HG03025 (cell line): ENCODE measurements at regions not wholly inside any gene's neighbourhood (a gene's known extent, or its start where the extent isn't known, plus 50 kb on each side); places are given as distances from the start of the nearest gene placed in this dataset.
"Not testable (repeated sequence)": the region's sequence is repeated elsewhere in the genome, so short reads cannot be mapped to it uniquely, and the experiment has no call there.

Source experiments
- ATAC-seq: cut with Tn5 transposase; IDR thresholded peaks from one replicate; pipeline ENCODE4 v1.9.1; 2021; ENCODE audit warnings: mild to moderate bottlenecking, moderate library complexity; ENCODE audit not compliant: unreplicated experiment, low FRiP score

DNA sequence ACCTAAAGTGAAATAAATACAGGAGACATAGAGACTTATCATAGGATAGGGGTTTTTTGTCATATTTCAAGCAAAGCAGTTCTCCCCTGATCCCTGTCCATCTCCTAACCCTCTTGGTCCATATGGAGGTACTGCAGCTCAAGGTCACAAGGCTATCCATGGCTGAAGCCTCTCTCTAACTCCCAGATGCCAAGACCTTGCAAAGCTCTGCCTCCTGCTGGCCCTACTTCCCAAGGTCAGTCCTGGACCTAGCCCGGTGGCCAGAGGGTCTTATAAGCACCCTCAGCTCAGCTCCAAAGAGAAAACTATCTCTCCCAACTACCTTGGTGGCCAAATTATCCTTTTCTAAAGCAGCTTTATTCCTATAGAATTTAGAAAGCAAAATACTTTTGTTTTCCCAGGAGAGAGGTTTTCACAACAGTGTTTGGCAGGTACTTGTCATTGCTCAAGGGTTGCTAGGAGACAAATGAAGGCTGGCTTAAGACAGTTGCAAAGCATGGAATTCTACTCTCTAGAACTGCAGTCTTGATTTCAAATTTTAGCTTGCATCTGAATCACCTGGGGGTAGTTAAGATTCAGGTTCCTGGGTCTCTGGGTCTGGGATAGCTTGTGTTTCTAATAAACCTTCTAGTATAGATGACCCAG, 121.5 kb downstream of the XCL2 start:
- ATAC-seq, result no peak

DNA sequence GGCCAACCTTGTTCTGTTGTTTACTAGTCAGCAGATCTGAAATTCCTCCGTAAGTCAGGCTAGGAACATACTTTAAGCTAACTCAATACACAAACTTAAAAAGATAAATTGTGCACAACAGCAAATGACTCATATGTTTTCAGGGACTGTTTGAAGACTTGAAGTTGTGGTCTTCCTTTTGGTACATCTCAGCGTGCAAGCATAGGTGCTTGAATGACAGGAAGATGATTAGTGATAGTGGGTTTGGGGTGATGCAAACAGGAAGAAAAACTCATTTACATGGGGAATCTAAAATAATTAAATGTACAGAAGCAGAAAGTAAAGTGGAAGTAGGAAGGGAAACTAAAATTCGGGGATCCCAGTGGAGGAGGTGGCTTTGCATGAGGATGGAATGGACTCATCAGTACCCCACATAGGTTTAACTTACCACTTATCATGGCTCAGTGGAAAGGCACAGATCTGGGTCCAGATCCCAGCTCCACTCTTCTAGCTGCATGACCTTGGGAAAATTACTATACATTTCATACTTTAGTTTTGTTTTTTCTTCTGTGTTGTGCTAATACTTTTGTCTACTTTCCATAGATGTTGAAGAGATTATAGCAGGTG, 122.3 kb downstream of the XCL2 start:
- no peak for ATAC-seq

DNA sequence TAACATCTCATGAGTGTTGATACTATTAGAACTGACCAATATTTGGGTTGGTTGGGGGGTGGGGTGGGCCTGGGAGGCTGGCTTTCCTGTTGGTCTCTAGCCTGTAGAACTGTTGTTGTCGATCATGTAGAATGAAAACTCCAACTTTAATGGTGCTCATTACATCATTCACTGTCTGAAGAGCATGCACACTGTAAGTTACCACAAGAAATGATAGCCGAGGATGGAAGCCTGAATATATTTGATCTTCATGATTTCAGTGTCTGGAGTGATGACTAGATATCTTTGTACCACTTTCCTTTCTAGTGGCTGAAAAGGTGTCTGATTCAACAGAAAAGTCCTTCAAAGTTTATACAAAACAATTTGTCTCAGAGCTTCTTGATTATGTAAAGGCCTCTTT, 123.6 kb downstream of the XCL2 start:
- ATAC-seq, result no peak

DNA sequence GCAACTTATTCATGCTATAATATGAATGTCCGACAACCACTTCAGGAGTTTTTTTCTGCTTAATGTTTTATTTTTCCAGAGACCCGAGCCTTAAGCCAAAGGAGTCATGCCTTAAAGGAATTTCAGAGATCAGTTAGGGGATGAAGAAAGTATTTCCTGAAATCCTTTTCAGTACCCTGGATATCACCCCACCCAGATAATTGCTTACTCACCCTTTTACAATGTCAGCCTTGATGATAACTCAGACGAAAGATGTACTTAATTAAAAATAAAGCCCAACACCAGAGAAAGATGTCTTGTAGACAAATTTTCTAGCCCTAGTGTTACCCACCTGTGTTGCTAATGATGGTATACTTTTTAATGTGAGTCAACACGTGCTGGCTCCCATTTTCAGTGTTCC, 124.1 kb downstream of the XCL2 start:
- ATAC-seq, result no peak

DNA sequence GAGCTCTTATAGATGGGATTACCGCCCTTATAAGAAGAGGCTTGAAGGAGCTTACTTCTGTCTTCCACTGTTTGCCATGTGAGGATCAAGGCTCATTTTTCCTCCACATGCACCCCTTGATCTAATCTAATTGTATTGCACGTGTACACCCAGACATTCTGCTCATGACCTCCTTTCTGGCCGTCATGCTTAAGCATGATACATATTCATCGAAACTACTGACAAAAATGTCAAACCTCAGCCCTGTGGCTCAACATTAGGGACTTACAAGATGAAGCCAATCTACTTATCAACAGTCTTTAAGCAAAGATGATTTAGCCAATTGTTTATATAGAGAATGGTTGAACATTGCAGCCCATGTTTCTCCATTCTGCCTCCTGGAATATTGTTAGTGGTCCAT, 127.6 kb downstream of the XCL2 start:
- ATAC-seq, result no peak

DNA sequence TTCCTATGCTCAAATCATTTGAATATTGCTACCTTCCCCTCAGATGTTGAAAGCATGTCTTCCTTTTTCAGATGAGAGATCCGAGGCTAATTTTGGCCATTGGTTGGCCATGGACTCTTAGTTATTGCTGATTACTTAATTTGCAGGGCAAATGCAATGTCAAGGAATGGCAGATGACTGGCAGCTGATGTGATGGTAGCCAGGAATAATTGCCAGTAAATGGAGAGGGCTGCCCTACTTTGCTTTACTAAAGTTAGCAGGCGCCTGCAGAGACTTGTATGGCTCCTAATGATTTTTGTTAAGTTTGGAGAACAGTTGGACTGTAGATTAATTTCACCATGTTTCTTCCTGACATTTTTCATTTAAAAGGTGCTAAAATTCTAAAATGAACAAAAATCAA, 128.9 kb downstream of the XCL2 start:
- no peak for ATAC-seq

DNA sequence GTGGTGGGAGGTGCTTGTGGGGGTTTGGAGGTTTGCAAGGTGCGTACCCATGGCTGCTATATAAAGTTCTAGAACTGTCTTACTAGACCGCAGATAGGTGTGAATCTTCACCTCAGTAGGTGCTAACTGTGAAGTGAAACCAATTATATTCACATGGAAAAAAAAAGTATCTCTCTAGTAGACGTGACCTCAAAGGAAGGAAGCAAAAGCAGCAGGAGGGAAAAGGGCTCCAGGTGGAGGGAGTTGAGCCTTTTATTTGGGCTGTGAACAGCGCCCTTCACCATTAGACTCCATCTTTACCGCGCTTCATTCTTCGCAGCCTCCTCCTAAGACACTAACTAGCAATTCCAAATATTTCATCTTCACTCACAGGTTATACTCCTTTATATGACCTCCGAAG, 129.8 kb downstream of the TBX19 start:
- no peak for ATAC-seq

DNA sequence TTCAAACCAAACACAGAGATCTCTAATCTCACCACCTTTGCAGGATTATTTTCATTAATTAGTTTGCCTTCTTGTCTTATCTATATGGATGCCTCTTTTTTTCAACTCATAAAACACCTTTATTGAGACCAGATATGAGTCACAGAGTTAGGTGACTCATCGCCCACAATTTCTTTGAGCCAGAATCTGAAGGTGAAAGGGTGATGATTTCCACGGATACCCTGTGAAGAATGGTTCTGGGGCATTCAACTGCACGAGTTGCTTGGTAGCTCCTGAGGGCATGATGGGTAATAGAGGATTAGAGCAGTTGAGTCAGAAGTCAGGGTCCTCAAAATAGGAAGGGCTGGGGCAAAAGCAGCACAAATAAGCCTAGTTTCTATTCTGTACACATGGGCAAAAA, 128.2 kb downstream of the TBX19 start:
- ATAC-seq, result peak; percentile 49

DNA sequence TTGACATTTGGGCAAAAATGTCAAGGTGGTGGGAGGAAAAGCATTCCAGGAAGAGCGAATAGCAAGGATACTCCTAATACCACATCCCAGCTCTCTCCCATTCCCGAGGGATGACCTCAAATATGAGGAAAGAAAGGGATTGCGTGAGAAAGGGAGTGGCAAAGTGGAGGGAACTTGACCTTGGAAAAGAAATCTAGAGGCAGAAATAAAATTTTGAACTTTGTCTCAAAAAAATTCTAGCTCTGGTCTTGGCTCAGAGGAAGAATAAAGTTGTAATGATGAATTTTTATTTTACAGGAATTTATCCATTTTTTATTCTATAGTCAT, 127.8 kb downstream of the TBX19 start:
- ATAC-seq, result no peak

DNA sequence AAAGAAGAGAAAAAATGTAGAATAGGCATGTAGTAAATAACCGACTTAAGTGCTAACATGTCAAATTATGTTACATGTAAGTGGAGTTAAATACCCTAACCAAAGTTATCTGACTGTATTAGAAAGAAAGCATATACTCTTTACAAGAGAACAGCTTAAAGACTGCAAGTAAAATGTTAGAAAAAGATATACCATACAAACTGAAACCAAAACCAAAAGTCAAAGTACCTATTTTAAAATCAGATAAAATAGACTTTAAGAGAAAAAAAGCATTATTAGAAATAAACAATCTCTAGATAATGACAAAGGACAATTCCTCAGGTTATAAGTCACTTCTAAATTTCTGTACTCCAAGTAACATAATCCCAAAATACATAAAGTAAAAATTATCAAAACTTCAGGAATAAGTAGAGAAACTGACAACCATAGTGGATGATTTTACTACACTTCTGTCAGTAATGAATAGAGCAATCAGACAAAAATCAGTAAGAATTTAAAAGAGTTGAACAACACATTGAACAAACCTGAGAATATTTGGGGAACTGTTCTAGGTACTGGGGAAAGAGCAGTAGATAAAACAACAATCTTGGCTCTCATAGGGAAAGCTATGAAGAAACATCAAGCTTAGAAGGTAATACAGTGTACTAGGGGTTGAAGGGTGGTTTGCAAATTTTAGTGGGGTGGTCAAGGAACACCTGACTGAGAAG, 127.3 kb downstream of the TBX19 start:
- no peak for ATAC-seq

DNA sequence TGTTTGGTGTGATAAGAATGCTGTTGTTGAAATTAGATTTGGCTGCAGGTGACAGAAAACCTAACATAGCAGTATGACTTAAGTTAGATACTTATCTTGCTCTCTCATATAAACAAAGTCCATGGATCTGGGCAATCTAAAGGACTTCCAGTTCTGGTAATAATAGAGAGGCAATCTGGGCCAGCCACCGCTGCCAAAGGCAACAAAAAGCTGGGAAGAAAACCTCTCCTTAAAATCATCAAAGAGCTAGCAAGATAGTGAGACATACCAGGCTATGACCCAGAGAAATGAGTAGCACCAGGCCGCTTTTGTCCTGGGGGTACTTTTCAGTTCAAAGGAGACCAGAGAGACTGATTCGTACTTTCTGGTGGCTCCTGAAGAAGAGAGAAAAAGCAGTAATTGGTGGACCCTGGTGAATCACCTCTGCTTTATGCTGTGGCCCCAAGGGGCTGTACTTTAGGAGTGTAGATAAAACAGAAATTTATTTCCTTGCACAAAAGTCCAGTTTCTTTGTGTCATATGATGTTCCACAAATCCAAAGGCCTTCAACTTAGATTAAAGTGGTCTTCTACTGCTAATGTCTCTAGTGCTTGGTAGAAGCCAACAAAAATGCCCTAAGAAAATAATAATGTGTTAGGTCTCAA, 125.4 kb downstream of the TBX19 start:
- ATAC-seq, result no peak

DNA sequence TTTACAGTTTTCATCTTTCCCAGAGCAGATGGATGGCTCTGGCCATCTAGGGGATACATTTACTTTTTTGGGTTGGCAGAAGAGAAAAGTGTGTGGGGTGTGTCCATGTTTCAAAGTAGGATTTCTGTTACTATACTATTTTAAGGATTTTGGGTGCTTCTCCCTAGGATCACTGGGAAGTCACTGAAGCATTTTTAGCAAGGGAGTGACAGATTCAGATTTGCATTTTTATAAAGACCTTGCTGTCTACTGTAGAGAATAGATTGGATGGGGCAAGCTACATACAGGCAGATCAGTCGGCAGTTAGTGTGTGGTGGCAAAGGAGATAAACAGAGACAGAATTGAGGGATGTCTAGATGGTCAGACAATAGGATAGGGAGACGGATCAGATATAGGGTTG, 122.5 kb downstream of the TBX19 start:
- ATAC-seq, result no peak

DNA sequence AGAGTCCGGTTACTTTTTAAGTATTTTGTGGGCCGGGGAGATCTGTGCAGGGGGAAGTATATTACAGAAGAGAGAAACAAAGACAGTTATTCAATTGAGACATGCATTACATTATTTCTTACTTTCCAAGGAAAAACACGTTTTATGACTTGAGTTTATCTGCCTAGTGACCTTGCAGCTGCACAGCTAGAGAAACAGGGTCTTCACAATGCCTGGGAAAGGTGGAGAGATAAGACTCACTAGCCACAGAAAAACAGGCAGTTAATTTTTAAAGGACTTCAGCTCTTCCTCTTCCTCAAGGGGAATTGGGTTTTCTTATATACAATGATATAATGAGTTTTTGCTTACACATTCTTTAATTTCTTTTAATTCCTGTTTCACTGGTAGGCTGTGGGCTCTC, 121.8 kb downstream of the TBX19 start:
- ATAC-seq, result not testable (repeated sequence)

DNA sequence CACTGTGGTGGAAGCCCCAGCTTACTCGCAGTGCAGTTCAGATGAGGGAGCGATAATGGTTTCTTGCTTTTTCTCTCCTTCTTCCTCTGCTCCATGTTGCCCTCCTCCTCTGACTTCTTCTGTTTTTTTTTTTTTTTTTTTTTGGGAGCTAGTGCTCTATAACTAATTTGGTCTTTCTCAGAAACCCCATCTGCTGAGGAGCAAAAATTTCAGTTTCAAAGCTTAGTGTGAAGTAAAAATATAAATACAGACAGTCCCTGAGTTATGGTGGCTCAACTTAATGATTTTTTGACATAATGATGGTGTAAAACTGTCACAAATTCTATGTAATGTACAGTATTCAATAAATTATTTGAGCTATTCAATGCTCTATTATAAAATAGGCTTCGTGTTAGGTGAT, 120.7 kb downstream of the TBX19 start:
- ATAC-seq, result no peak

DNA sequence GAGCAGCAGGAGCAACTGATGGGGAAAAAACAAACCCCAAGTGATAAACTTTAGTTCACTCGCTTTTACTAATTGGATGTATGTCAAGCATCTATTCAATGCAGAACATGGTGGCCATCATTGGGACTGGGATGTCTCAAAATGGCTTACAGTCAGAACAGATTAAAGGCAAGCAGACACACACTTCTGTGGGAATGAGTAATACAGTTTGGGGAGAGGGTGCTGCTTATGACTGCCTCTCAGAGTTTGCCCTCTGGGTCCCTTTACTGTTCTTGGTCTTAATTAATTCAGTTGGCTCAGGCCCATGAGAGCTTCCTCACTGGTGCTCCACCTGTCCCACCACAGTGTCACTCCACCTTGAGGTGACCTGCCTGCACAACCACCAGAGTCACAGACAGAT, 119.5 kb downstream of the TBX19 start:
- ATAC-seq, result no peak

DNA sequence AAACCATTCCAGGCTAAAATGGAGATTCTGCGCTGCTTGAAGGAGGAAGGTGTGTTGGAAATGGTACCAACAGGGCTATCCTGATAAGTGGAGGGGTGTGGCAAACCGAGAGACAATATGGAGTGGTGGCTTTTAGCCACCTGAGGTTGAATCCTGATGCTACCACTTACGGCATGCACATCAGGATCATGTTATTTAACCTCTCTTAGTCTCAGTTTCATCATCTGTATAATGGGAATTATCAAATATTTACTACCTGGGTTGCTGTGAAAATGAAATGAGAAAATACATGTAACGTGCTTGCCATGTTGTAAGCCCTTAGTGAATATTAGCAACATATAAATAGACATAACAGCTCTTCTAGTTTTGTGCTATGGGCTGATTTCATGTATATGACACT, 117.1 kb downstream of the TBX19 start:
- ATAC-seq, result no peak

DNA sequence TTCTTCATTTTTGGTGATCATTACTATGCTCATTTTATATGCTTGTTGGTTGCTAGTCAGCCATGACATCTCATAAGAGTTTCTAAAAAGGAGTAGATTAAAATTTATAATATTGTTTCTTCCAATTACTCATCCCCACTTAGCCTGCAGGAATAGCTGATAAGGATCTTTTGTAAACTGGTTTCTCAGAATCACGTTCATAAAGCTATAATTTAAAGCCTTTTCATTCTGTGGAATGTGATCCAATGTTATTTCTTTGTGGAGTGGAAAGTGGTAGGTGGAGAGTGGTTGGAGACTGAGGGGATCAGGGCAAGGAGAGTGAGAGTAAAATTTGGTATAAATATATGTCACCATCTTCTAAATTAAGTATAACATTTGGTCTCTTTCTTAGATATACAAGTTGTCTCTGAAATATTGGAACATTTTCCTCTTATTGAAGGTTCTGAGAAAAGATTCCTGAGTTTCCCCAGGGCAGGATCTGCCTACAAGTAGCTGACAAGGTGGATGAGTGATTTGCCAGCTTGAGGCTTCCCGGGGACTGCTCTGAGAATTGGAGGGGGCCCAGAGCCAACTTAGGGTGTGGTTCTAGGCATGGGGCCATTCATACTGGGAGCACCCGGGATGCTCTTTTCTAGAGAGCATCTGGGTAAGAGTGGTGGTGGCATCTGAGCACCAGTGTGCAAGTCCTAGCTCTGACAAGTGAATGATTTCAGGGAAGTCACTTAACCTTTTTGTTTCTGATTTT, 116.4 kb downstream of the TBX19 start:
- ATAC-seq, result no peak

DNA sequence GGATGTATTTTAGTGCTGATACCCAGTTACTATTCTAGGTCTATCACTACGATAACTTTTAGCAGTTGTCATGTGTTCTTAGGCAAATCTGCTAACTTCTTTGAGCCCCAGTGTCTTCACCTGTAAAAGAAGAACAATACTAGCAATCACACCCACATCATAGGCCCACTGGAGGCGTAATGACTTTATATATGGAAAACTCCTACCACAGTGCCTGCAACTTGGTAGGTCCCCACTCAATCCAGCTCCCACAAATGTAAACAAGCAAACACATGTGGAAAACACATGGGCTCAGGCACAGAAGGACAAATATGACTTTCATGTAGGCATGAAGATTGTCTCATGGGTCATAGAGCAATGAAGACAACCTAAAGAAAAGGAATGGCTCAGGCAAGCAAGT, 115.8 kb downstream of the TBX19 start:
- no peak for ATAC-seq

DNA sequence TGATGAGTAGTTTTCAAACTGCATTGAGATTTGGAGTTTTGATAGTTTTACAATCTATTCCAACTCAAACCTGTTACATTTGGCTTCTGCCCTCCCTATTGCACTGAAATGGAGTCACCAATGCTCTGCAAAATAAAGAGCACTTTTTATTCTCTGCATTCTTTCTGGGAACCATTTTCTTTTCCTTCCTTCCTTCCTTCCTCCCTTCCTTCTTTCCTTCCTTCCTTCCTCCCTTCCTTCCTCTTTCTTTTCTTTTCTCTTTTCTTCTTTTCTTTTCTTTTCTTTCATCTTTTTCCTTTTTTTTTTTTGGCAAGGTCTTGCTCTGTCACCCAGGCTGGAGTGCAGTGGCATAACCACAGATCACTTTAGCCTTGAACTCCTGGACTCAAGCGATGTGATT, 114.2 kb downstream of the TBX19 start:
- ATAC-seq, result no peak

DNA sequence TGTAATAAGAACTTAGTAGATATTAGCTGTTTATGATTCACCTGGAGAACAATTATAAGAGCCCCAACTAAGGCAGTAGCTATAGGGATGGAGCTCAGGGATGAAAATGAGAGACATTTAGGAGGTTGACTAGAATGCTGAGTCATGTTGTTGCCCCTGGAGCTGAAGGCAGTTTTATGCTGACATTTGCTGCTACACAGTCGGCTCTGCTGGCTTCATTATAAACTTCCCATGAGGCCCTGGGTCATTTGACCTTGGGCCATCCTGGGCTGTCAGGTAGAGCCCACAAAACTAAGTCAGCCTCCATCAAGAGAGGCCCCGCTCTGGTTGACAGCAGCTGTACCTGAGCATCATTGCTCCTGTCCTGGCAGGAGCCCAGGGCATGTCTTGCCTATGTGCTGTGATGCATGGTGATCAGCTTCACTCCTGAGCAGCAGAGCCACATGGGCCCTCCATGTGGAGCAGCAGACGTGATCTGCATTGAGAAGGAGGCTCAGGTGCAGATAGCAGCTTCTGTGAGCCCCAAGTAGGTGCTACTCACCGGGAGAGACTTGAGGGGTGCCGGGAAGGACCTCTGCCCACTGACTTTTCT, 112.4 kb downstream of the TBX19 start:
- no peak for ATAC-seq
